Mucosa of descending colon (tissue), 3 donors: ENCODE measurements at regions not wholly inside any gene's neighbourhood (a gene's known extent, or its start where the extent isn't known, plus 50 kb on each side); places are given as distances from the start of the nearest gene placed in this dataset.

Source experiments
- ATAC-seq: fragments of 200-7000 bp; cut with Tn5 transposase; one replicate; pipeline ENCODE4 v1.9.1; 2020; ENCODE audit warnings: mild to moderate bottlenecking, moderate library complexity
- DNase-seq, 3 donors: peaks; one replicate each; pipeline ENCODE4 v3.0.0-alpha.2; 2020
- H3K36me3 ChIP-seq: fragments of 200-600 bp; one replicate; pipeline ENCODE4 v1.8.0; 2021; ENCODE audit warnings: low read depth, mild to moderate bottlenecking
- H3K4me1 ChIP-seq: fragments of 200-600 bp; one replicate; pipeline ENCODE4 v1.8.0; 2021; ENCODE audit warnings: low read depth, mild to moderate bottlenecking
- H3K4me3 ChIP-seq: fragments of 200-600 bp; one replicate; pipeline ENCODE4 v1.8.0; 2021; ENCODE audit warnings: mild to moderate bottlenecking
- H3K9me3 ChIP-seq: fragments of 200-600 bp; one replicate; pipeline ENCODE4 v1.8.0; 2021; ENCODE audit warnings: mild to moderate bottlenecking
- intact Hi-C, 2 donors: fragments of 100-400 bp; cut with DNase I in 1 of 2; cut with micrococcal nuclease in 1 of 2; formaldehyde crosslinking; loops; one replicate each; pipeline versions ENCODE4 v1.11.0 to v1.11.1; 2022; cut with DNase I, micrococcal nuclease
- TF ChIP-seq, protein P1 (sequence below): fragments of 200-600 bp; IDR thresholded peaks from one replicate; pipeline ENCODE4 v1.8.0; 2022; ENCODE audit warnings: antibody characterized with exemption, mild to moderate bottlenecking
- donor health status: DM: no; HTN: no; CAD: no; lungs with moderate emphysema.
- donor health status: DM: no; HTN: no; CAD: no.
- donor health status: DM: no; HTN: yes; CAD: no.

DNA sequence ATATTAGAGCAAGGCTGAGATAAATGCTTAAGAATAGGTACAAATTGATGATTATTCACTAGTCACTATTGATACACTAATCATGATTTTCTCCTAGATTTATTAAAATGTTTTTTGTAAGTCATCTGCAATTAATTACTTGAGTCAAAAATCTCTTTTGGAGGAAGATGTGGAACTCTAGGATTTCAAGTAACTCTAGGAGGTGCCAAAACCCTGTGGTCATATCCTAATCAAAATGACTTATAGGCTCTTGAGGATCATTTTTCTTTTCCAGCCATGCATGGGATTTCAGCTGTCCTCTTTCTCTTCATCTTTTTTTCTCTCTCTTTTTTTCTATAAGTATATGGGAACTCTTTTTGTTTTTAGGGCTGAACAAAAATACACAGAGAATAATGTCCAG, 141.8 kb upstream of the CD180 start:
- TF ChIP-seq, protein P1, sequence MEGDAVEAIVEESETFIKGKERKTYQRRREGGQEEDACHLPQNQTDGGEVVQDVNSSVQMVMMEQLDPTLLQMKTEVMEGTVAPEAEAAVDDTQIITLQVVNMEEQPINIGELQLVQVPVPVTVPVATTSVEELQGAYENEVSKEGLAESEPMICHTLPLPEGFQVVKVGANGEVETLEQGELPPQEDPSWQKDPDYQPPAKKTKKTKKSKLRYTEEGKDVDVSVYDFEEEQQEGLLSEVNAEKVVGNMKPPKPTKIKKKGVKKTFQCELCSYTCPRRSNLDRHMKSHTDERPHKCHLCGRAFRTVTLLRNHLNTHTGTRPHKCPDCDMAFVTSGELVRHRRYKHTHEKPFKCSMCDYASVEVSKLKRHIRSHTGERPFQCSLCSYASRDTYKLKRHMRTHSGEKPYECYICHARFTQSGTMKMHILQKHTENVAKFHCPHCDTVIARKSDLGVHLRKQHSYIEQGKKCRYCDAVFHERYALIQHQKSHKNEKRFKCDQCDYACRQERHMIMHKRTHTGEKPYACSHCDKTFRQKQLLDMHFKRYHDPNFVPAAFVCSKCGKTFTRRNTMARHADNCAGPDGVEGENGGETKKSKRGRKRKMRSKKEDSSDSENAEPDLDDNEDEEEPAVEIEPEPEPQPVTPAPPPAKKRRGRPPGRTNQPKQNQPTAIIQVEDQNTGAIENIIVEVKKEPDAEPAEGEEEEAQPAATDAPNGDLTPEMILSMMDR, result no peak
- no peak for DNase-seq

DNA sequence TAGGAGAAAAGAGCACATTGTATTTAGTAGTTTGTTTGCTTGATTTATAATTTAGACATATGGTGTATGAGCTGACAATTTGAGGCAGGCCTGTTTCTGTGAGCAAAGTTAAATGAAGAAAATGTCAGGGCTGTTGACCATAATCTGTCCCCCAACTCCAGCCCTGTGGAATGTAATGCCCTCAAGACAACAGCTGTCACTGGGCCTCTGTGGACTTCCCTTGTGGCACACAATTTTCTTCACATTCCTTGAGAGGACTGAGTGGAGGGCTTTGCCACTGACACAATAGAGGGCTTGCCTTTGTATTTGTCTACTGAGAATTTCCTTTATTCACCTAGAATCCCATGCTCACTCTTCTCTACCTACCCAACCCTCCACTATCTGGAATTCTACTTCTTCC, 141.2 kb upstream of the CD180 start:
- ATAC-seq (no peak), DNase-seq (no peak)
- Histone ChIP-seq H3K4me1 (no peaks in the 10 kb centered on the region), H3K9me3 (no peaks in the 10 kb centered on the region), H3K4me3 (no peak overlapping the region), H3K36me3 (no peaks in the 10 kb centered on the region)
- intact Hi-C loops, result no loop called here
- TF ChIP-seq, protein P1, result no peak

More for the DNA sequence above, 141.8 kb upstream of the CD180 start:
- intact Hi-C loops, result no loop called here
- Histone ChIP-seq H3K4me1 (no peaks in the 10 kb centered on the region), H3K4me3 (no peak overlapping the region), H3K9me3 (no peaks in the 10 kb centered on the region), H3K36me3 (no peaks in the 10 kb centered on the region)
- no peak for ATAC-seq

GRCh38 chr5:67335426-67335825, 138.8 kb upstream of the CD180 start:
- intact Hi-C loops, result no loop called here
- TF ChIP-seq, protein P1, result no peak
- Histone ChIP-seq H3K4me3 (no peak overlapping the region), H3K4me1 (no peaks in the 10 kb centered on the region), H3K9me3 (peaks cover 3% of the 10 kb centered on the region), H3K36me3 (no peaks in the 10 kb centered on the region)
- no peak for DNase-seq
- ATAC-seq, result no peak

- intact Hi-C loops, result no loop called here
- Histone ChIP-seq H3K36me3 (no peaks in the 10 kb centered on the region), H3K4me3 (no peak overlapping the region), H3K4me1 (no peaks in the 10 kb centered on the region), H3K9me3 (peaks cover 3% of the 10 kb centered on the region)
- DNase-seq (no peak), ATAC-seq (no peak)
- TF ChIP-seq, protein P1, result no peak
Measured at GRCh38 chr5:67334373-67334772, 137.8 kb upstream of the CD180 start.

DNA sequence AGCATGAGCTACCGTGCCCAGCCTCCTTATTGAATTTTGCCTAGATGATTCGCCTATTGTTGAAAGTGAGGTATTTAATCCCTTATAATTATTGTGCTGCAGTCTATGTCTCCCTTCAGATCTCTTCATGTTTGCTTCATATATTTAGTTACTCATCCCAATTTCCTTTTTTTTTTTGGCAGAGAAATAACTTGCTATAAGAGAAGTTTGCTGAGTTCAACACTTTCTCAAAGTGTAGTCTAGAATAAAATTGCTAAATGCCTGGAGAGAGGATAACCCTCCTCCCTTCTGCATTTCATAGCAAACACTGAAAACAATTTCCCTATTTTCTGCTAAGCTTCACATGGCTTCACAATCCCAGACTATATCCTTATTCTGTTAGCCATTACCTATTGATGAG, 136.6 kb upstream of the CD180 start:
- ATAC-seq, result no peak
- TF ChIP-seq, protein P1, result no peak
- peaks cover 3% of the 10 kb centered on the region for H3K9me3 ChIP-seq
- no peak for DNase-seq
- no peaks in the 10 kb centered on the region for H3K4me1 ChIP-seq
- intact Hi-C loops, result no loop called here
- H3K4me3 ChIP-seq, result no peak overlapping the region
- no peaks in the 10 kb centered on the region for H3K36me3 ChIP-seq

GRCh38 chr5:67331296-67331925, 134.8 kb upstream of the CD180 start:
- ATAC-seq (no peak), DNase-seq (no peak)
- Histone ChIP-seq H3K4me3 (no peak overlapping the region), H3K9me3 (peaks cover 3% of the 10 kb centered on the region), H3K36me3 (no peaks in the 10 kb centered on the region), H3K4me1 (no peaks in the 10 kb centered on the region)
- TF ChIP-seq, protein P1, result no peak
- intact Hi-C loops, result no loop called here
